Neural progenitor cell (in vitro differentiated cells): ENCODE measurements at regions not wholly inside any gene's neighbourhood (a gene's known extent, or its start where the extent isn't known, plus 50 kb on each side); places are given as distances from the start of the nearest gene placed in this dataset.
"Not testable (repeated sequence)": the region's sequence is repeated elsewhere in the genome, so short reads cannot be mapped to it uniquely, and the experiment has no call there.

Source experiments
- DNase-seq: peaks from one replicate; pipeline ENCODE4 v3.0.0-alpha.2; 2016; ENCODE audit warnings: low spot score
- H2AFZ ChIP-seq: fragments of 200-600 bp; sonication (generic); replicated peaks from 2 replicates; pipeline ENCODE4 v1.6.1; 2016; ENCODE audit warnings: antibody characterized with exemption
- H3F3A ChIP-seq: fragments of 200-600 bp; sonication (generic); 2 replicates; pipeline ENCODE4 v1.6.1; 2016; ENCODE audit warnings: antibody characterized with exemption, low read depth
- H3K27ac ChIP-seq: fragments of 200-600 bp; sonication (generic); 2 replicates; pipeline ENCODE4 v1.5.1; 2016; ENCODE audit warnings: mild to moderate bottlenecking
- H3K27me3 ChIP-seq: fragments of 200-600 bp; sonication (generic); 2 replicates; pipeline ENCODE4 v1.6.1; 2016; ENCODE audit warnings: mild to moderate bottlenecking, moderate library complexity
- H3K36me3 ChIP-seq: fragments of 200-600 bp; sonication (generic); 2 replicates; pipeline ENCODE4 v1.5.1; 2016
- H3K4me1 ChIP-seq: fragments of 200-600 bp; sonication (generic); 2 replicates; pipeline ENCODE4 v1.6.1; 2016; ENCODE audit warnings: mixed run types
- H3K4me2 ChIP-seq: fragments of 200-600 bp; sonication (generic); 2 replicates; pipeline ENCODE4 v1.6.1; 2016
- H3K4me3 ChIP-seq: fragments of 200-600 bp; sonication (generic); 2 replicates; pipeline ENCODE4 v1.5.1; 2016
- H3K79me2 ChIP-seq: fragments of 200-600 bp; sonication (generic); 2 replicates; pipeline ENCODE4 v1.6.1; 2016; ENCODE audit warnings: low read depth
- H3K9ac ChIP-seq: fragments of 200-600 bp; sonication (generic); 2 replicates; pipeline ENCODE4 v1.6.1; 2016
- H3K9me3 ChIP-seq: fragments of 200-600 bp; sonication (generic); 2 replicates; pipeline ENCODE4 v1.5.1; 2016; ENCODE audit warnings: low read depth
- H4K20me1 ChIP-seq: fragments of 200-600 bp; sonication (generic); 2 replicates; pipeline ENCODE4 v1.6.1; 2016; ENCODE audit warnings: low read depth
- H3K27ac Mint-ChIP-seq: 3 replicates; pipeline ENCODE4 v1.8.0; 2021; ENCODE audit warnings: mixed read lengths
- H3K27me3 Mint-ChIP-seq: 2 replicates; pipeline ENCODE4 v1.8.0; 2022; ENCODE audit warnings: low read depth, mild to moderate bottlenecking, inconsistent platforms, moderate library complexity, mixed read lengths; ENCODE audit not compliant: insufficient read depth
- H3K36me3 Mint-ChIP-seq: 3 replicates; pipeline ENCODE4 v1.8.0; 2021; ENCODE audit warnings: mixed read lengths
- H3K4me1 Mint-ChIP-seq: 3 replicates; pipeline ENCODE4 v1.8.0; 2021; ENCODE audit warnings: mixed read lengths
- H3K4me3 Mint-ChIP-seq: 3 replicates; pipeline ENCODE4 v1.8.0; 2021; ENCODE audit warnings: mild to moderate bottlenecking, moderate library complexity, mixed read lengths
- H3K9me3 Mint-ChIP-seq: 3 replicates; pipeline ENCODE4 v1.8.0; 2020; ENCODE audit warnings: mixed read lengths
- EZH2 ChIP-seq: fragments of 200-600 bp; sonication (generic); IDR thresholded peaks from 2 replicates; pipeline ENCODE4 v1.6.1; 2017; ENCODE audit warnings: antibody characterized with exemption, mild to moderate bottlenecking, moderate library complexity
- EZH2phosphoT487 ChIP-seq: fragments of 200-600 bp; sonication (generic); IDR thresholded peaks from 2 replicates; pipeline ENCODE4 v1.6.1; 2017; ENCODE audit warnings: antibody characterized with exemption
- TF ChIP-seq, protein P1 (sequence below): fragments of 200-600 bp; sonication (generic); IDR thresholded peaks from 2 replicates; pipeline ENCODE4 v1.5.1; 2017; ENCODE audit warnings: antibody characterized with exemption, mild to moderate bottlenecking

- Mint-ChIP-seq H3K36me3 (no peaks in the 10 kb centered on the region), H3K27me3 (peaks cover 17% of the 10 kb centered on the region), H3K9me3 (no peaks in the 10 kb centered on the region), H3K4me1 (peaks cover 10% of the 10 kb centered on the region), H3K4me3 (peak overlapping the region; percentile 62), H3K27ac (no peak overlapping the region)
- no peaks in the 10 kb centered on the region for H3K9me3 ChIP-seq
- H3K27me3 ChIP-seq, result no peaks in the 10 kb centered on the region
- TF ChIP-seq EZH2phosphoT487 (no peak), EZH2 (no peak)
- TF ChIP-seq, protein P1, sequence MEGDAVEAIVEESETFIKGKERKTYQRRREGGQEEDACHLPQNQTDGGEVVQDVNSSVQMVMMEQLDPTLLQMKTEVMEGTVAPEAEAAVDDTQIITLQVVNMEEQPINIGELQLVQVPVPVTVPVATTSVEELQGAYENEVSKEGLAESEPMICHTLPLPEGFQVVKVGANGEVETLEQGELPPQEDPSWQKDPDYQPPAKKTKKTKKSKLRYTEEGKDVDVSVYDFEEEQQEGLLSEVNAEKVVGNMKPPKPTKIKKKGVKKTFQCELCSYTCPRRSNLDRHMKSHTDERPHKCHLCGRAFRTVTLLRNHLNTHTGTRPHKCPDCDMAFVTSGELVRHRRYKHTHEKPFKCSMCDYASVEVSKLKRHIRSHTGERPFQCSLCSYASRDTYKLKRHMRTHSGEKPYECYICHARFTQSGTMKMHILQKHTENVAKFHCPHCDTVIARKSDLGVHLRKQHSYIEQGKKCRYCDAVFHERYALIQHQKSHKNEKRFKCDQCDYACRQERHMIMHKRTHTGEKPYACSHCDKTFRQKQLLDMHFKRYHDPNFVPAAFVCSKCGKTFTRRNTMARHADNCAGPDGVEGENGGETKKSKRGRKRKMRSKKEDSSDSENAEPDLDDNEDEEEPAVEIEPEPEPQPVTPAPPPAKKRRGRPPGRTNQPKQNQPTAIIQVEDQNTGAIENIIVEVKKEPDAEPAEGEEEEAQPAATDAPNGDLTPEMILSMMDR, result no peak
- H3K9ac ChIP-seq, result no peak overlapping the region
- no peak overlapping the region for H3K27ac ChIP-seq
- no peak overlapping the region for H2AFZ ChIP-seq
- peaks cover 8% of the 10 kb centered on the region for H3F3A ChIP-seq
- H3K79me2 ChIP-seq, result no peaks in the 10 kb centered on the region
- H3K36me3 ChIP-seq, result no peaks in the 10 kb centered on the region
- no peak overlapping the region for H3K4me3 ChIP-seq
- no peak for DNase-seq
- no peak overlapping the region for H3K4me2 ChIP-seq
- no peaks in the 10 kb centered on the region for H4K20me1 ChIP-seq
- peaks cover 6% of the 10 kb centered on the region for H3K4me1 ChIP-seq
Measured at GRCh38 chrX:1126738-1127137, 85.7 kb downstream of the CRLF2 start.

- no peaks in the 10 kb centered on the region for H3K9me3 Mint-ChIP-seq
Measured at GRCh38 chrX:1124531-1124930, 87.9 kb downstream of the CRLF2 start.

DNA sequence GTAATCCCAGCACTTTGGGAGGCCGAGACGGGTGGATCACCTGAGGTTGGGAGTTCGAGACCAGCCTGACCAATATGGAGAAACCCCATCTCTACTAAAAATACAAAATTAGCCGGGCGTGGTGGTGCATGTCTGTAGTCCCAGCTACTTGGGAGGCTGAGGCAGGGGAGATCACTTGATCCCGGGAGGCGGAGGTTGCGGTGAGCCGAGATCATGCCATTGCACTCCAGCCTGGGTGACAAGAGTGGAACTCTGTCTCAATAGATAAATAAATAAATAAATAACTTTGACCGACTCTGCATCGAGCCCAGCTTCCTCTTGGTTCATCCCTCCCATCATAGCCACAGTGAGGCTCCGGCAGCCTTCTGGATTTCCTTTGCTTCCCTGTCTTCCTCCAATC lies 89.6 kb downstream of the CRLF2 start:
- Mint-ChIP-seq H3K27me3 (peaks cover 18% of the 10 kb centered on the region), H3K4me1 (peaks cover 10% of the 10 kb centered on the region), H3K4me3 (peak overlapping the region; percentile 51)
- H3K27ac ChIP-seq, H3K9me3 Mint-ChIP-seq, H3K4me2 ChIP-seq, H3K79me2 ChIP-seq, H3F3A ChIP-seq, H3K27ac Mint-ChIP-seq, H2AFZ ChIP-seq, H3K4me3 ChIP-seq, H3K4me1 ChIP-seq, H3K36me3 ChIP-seq, H3K27me3 ChIP-seq, DNase-seq, H3K9me3 ChIP-seq, H4K20me1 ChIP-seq, H3K9ac ChIP-seq, H3K36me3 Mint-ChIP-seq: not testable (repeated sequence)

More at GRCh38 chrX:1124531-1124930, 87.9 kb downstream of the CRLF2 start:
- H3K9ac ChIP-seq, result no peak overlapping the region
- Mint-ChIP-seq H3K4me3 (no peak overlapping the region), H3K27ac (no peak overlapping the region), H3K36me3 (no peaks in the 10 kb centered on the region), H3K27me3 (peaks cover 17% of the 10 kb centered on the region), H3K4me1 (peaks cover 10% of the 10 kb centered on the region)
- TF ChIP-seq EZH2phosphoT487 (no peak), EZH2 (no peak)
- TF ChIP-seq, protein P1, result no peak
- peaks cover 3% of the 10 kb centered on the region for H3F3A ChIP-seq
- H3K36me3 ChIP-seq, result no peaks in the 10 kb centered on the region
- no peak for DNase-seq
- no peaks in the 10 kb centered on the region for H3K27me3 ChIP-seq
- no peak overlapping the region for H3K4me2 ChIP-seq
- no peak overlapping the region for H3K27ac ChIP-seq
- no peak overlapping the region for H2AFZ ChIP-seq
- peaks cover 6% of the 10 kb centered on the region for H3K4me1 ChIP-seq
- no peaks in the 10 kb centered on the region for H3K9me3 ChIP-seq
- H3K79me2 ChIP-seq, result no peaks in the 10 kb centered on the region
- H4K20me1 ChIP-seq, result no peaks in the 10 kb centered on the region
- H3K4me3 ChIP-seq, result no peak overlapping the region

DNA sequence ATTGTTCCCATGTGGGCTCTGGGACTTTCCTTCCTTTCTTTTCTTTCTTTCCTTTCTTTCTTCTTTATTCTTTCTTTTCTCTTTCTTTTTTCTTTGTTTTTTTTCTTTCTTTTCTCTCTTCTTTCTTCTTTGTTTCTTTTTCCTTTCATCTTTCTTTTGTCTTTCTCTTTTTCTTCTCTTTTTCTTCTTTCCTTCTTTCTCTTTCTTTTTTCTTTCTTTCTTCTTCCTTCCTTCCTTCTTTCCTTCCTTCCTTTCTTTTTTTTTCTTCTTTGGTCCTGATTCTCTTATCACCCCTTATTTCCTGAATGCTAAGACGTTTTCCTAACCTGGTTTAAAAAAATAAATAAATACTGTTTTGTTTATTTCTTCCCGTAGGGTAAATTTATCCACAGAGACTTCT lies 93.2 kb downstream of the CRLF2 start:
- no peaks in the 10 kb centered on the region for H3K79me2 ChIP-seq
- peaks cover 6% of the 10 kb centered on the region for H3K4me1 ChIP-seq
- no peak overlapping the region for H3K27ac ChIP-seq
- no peak overlapping the region for H3K4me3 ChIP-seq
- H3K4me3 Mint-ChIP-seq, result no peak overlapping the region
- no peaks in the 10 kb centered on the region for H3K36me3 ChIP-seq
- H3K27me3 Mint-ChIP-seq, result peaks cover 7% of the 10 kb centered on the region
- no peaks in the 10 kb centered on the region for H3K36me3 Mint-ChIP-seq
- TF ChIP-seq EZH2, result no peak
- H3K4me2 ChIP-seq, result no peak overlapping the region
- H3K27me3 ChIP-seq, result no peaks in the 10 kb centered on the region
- H3K4me1 Mint-ChIP-seq, result peaks cover 6% of the 10 kb centered on the region
- no peaks in the 10 kb centered on the region for H4K20me1 ChIP-seq
- no peaks in the 10 kb centered on the region for H3K9me3 ChIP-seq
- no peak overlapping the region for H3K27ac Mint-ChIP-seq
- H3F3A ChIP-seq, result no peaks in the 10 kb centered on the region
- peaks cover 4% of the 10 kb centered on the region for H3K9me3 Mint-ChIP-seq
- DNase-seq, result no peak
- no peak overlapping the region for H2AFZ ChIP-seq
- H3K9ac ChIP-seq, result no peak overlapping the region
